Ammon's horn (tissue), 1 donor: ENCODE measurements at regions not wholly inside any gene's neighbourhood (a gene's known extent, or its start where the extent isn't known, plus 50 kb on each side); places are given as distances from the start of the nearest gene placed in this dataset.

Source experiments
- DNase-seq: peaks from one replicate; pipeline ENCODE4 v3.0.0-alpha.2; 2016; ENCODE audit warnings: low spot score

DNA sequence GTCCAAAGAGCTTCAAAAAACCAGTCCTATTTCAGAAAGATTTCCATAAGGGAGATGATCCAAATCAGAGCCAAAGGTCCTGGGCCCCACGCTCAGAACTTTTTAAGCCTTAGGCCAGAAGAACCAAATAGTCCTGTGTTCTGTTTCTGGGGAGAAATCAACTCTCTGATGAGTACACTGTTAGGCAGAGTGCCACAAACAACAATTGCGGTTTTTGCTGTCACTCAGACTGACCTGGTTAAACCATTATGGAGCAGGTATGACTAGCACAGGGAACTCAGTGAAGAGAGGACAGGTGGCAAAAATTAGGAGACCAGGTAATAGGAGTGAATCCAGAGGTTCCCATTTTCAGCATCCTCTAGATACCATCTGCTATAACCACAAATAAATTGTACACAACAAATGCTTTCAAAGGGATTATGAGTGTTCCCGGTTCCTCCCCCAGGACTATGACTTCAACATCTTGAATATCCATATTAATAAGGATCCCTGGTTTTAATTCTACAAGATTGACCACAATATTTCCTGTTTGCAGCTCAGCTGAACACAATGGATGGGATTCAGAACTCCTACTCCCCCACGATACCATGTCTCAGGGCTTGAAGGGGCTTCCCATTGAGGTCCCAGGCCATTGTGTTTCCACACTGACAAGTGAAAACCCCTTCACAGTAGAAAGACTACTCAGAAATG, 52.1 kb upstream of the FREM1 start:
- no peak for DNase-seq

DNA sequence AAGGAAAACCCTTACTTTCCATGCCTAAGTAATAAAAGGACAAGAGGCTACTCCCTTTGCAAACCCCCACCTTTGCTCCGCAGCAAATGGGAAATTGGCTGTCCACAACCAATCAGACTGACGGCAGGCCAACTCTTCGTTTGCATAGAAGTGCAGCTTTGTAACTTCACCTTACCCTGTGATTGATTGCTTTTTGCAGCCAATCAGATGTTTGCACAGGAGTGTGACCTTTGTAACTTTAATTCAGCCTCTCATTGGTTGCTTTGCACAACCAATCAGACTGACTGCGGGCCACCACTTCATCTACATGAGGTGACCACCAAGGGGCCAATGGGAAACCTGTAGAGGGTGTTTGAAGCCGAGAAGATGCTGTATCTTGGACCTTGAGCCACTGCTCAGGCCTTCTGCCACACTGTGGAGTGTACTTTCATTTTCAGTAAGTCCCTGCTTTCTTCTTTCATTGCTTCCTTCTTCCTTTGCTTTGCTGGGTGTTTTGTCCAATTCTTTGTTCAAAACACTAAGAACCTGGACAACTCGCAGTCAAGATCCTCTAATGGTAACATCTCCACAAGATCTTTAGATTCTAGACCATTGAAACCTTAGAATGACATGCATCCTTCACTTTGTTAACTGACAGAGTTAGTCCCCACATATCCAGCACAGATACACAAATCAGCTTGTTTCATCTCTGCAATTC, 51.3 kb upstream of the FREM1 start:
- no peak for DNase-seq

DNA sequence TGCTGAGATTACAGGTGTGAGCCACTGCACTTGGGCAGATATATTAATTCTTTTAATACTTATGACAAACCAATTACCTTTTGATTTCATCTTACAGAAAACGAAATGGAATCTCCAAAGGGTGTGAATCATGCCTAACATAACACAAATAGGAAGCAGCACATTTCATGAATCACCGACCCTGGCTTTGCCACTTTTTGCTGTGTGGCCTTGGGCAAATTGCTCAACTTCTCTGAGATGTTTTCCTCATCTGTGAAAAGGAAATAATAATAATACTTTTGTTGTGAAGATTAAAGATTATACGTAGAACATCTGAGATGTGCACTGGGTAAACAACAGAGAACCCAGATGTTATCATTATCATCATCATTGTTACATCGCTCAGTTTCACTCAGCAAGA, 50.7 kb upstream of the FREM1 start:
- DNase-seq: no peak
